Esophagus squamous epithelium (tissue), 5 donors: ENCODE measurements at regions not wholly inside any gene's neighbourhood (a gene's known extent, or its start where the extent isn't known, plus 50 kb on each side); places are given as distances from the start of the nearest gene placed in this dataset.

Experiments used
- DNase-seq: peaks from one replicate; lab custom pipeline; 2025; lab: John Stamatoyannopoulos, UW
- H3K27ac ChIP-seq, 4 donors: fragments of 200-600 bp; sonication (generic); one replicate each; pipeline ENCODE4 v1.5.1; 2016 to 2019; ENCODE audit warnings: mild to moderate bottlenecking in 1 of 4
- H3K27me3 ChIP-seq, 4 donors: fragments of 200-600 bp; sonication (generic); 1 replicate in 3 of 4; 2 replicates in 1 of 4; pipeline versions ENCODE4 v1.5.1 to v1.6.0; 2017 to 2021; ENCODE audit warnings: antibody characterized with exemption in 1 of 4
- H3K36me3 ChIP-seq, 3 donors: fragments of 200-600 bp; sonication (generic); one replicate each; pipeline ENCODE4 v1.5.1; 2016 to 2019
- H3K4me1 ChIP-seq, 3 donors: fragments of 200-600 bp; sonication (generic); one replicate each; pipeline ENCODE4 v1.5.1; 2017 to 2019
- H3K4me3 ChIP-seq, 4 donors: fragments of 200-600 bp; sonication (generic); 1 replicate in 3 of 4; 2 replicates in 1 of 4; pipeline ENCODE4 v1.5.1; 2016 to 2019; ENCODE audit warnings: mild to moderate bottlenecking in 2 of 4, moderate library complexity in 1 of 4
- H3K9me3 ChIP-seq, 3 donors: fragments of 200-600 bp; sonication (generic); one replicate each; pipeline ENCODE4 v1.5.1; 2016 to 2019
- POLR2A ChIP-seq, 4 donors: fragments of 450-650 bp; IDR thresholded peaks; one replicate each; pipeline ENCODE4 v1.6.1; 2017; ENCODE audit warnings: antibody characterized with exemption in 4 of 4, mild to moderate bottlenecking in 4 of 4, moderate library complexity in 3 of 4
- WGBS, 2 donors: methylation state at CpG; one replicate each; pipeline ENCODE4 v1.1.5; 2018; 5-methylcytosine and 5-hydroxymethylcytosine counted together
- intact Hi-C: fragments of 100-400 bp; cut with DNase I; formaldehyde crosslinking; loops from one replicate; pipeline ENCODE4 v1.15.0; 2022
- TF ChIP-seq, protein P1 (sequence below), 6 experiments: fragments of 450-650 bp in 4 of 6; fragments of 200-600 bp in 2 of 6; sonication (generic) in 2 of 6; IDR thresholded peaks; one replicate each; pipeline ENCODE4 v1.5.1; 2016 to 2019; ENCODE audit warnings: antibody characterized with exemption in 6 of 6, mild to moderate bottlenecking in 4 of 6, moderate library complexity in 4 of 6
- donor health status: DM: yes; HTN: yes; CAD: no.

GRCh38 chr7:12881712-12882111 is 194.3 kb downstream of the ARL4A start:
- H3K27ac ChIP-seq = no peak overlapping the region
- intact Hi-C loops = no loop called here
- DNase-seq = no peak
- H3K36me3 ChIP-seq = no peaks in the 10 kb centered on the region
- H3K27me3 ChIP-seq = no peaks in the 10 kb centered on the region
- WGBS, 2 donors = 75 to 98% methylated on average over 2 of the region's 2 CpGs
- no peaks in the 10 kb centered on the region for H3K9me3 ChIP-seq
- H3K4me1 ChIP-seq = no peaks in the 10 kb centered on the region
- TF ChIP-seq POLR2A (IDR thresholded peaks at IDR 0.05) = no peak
- TF ChIP-seq, protein P1, sequence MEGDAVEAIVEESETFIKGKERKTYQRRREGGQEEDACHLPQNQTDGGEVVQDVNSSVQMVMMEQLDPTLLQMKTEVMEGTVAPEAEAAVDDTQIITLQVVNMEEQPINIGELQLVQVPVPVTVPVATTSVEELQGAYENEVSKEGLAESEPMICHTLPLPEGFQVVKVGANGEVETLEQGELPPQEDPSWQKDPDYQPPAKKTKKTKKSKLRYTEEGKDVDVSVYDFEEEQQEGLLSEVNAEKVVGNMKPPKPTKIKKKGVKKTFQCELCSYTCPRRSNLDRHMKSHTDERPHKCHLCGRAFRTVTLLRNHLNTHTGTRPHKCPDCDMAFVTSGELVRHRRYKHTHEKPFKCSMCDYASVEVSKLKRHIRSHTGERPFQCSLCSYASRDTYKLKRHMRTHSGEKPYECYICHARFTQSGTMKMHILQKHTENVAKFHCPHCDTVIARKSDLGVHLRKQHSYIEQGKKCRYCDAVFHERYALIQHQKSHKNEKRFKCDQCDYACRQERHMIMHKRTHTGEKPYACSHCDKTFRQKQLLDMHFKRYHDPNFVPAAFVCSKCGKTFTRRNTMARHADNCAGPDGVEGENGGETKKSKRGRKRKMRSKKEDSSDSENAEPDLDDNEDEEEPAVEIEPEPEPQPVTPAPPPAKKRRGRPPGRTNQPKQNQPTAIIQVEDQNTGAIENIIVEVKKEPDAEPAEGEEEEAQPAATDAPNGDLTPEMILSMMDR (IDR thresholded peaks at IDR 0.05) = no peak
- H3K4me3 ChIP-seq = no peak overlapping the region

DNA sequence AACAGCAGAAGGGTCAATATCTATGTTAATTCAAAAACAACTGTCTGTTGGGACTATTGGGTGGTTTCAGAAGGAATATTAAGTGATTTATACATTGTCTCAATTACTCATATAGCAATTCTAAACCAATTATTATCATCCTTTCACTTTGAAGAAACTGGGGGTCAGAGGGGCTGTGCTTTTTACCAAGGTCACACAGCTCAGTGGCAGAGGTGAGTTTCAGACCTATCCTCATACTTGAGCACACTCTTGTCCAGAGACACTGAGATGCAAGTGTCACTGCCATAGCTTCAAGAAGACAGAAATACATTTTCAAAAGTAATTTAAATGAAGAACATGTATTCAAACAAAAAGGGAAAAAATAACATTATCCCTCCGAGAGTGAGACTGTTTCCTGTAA is 195.3 kb downstream of the ARL4A start:
- DNase-seq = no peak
- no peaks in the 10 kb centered on the region for H3K27me3 ChIP-seq
- H3K4me1 ChIP-seq = no peaks in the 10 kb centered on the region
- 67 to 71% methylated on average over 1 of the region's 1 CpG for WGBS, 2 donors
- TF ChIP-seq, protein P1 (IDR thresholded peaks at IDR 0.05) = no peak
- no peak for TF ChIP-seq POLR2A (IDR thresholded peaks at IDR 0.05)
- H3K27ac ChIP-seq = no peak overlapping the region
- no peaks in the 10 kb centered on the region for H3K9me3 ChIP-seq
- intact Hi-C loops = no loop called here
- no peak overlapping the region for H3K4me3 ChIP-seq
- H3K36me3 ChIP-seq = no peaks in the 10 kb centered on the region

DNA sequence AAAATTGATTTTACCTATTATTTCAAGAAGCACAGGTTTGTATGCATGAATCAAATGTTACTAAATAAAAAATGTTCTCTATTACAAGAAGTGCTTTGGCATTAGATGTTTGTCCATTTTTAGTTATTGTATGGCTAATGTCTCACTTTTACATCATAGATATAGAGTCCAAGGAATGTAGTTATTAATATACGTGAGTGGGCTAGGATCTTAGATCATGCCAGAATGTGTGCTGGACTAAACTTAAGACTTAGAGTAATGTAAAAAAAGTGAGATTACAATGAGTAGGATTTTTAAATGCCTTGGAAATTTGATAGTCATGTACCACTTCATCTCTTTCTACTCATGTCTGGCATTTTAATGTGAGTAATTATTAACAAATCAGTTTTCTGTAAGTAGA is 196.6 kb downstream of the ARL4A start:
- WGBS, 2 donors = 67 to 68% methylated on average over 1 of the region's 1 CpG
- no peak for TF ChIP-seq POLR2A (IDR thresholded peaks at IDR 0.05)
- TF ChIP-seq, protein P1 (IDR thresholded peaks at IDR 0.05) = no peak
- Histone ChIP-seq H3K4me3 (no peak overlapping the region), H3K27ac (no peak overlapping the region), H3K4me1 (no peaks in the 10 kb centered on the region), H3K9me3 (no peaks in the 10 kb centered on the region), H3K27me3 (no peaks in the 10 kb centered on the region), H3K36me3 (no peaks in the 10 kb centered on the region)
- intact Hi-C loops = no loop called here
- DNase-seq = no peak

GRCh38 chr7:12884856-12885440 is 197.5 kb downstream of the ARL4A start:
- intact Hi-C loops = no loop called here
- DNase-seq = no peak
- no peaks in the 10 kb centered on the region for H3K4me1 ChIP-seq
- H3K27ac ChIP-seq = no peak overlapping the region
- WGBS, 2 donors = 58 to 65% methylated on average over 3 of the region's 3 CpGs
- H3K9me3 ChIP-seq = no peaks in the 10 kb centered on the region
- no peak overlapping the region for H3K4me3 ChIP-seq
- TF ChIP-seq POLR2A (IDR thresholded peaks at IDR 0.05) = no peak
- TF ChIP-seq, protein P1 (IDR thresholded peaks at IDR 0.05) = no peak
- H3K27me3 ChIP-seq = no peaks in the 10 kb centered on the region
- H3K36me3 ChIP-seq = no peaks in the 10 kb centered on the region

DNA sequence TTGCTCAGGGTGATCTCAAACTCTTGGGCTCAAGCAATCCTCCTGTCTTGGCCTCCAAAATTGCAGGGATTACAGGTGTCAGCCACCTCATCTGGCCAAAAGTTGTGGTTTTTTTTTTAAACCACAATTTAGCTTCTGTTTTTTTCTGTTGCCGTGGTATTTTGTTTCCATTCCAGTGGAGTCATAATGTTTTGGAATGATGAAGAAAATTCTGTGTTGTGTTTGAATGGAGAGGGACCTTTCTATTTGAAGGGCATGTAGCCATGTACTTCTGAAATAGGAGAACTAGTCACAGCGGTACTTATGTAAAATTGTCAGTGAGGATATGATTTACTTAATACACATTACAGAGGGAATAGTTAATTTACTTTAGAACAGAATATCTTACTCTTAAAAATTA is 201.3 kb downstream of the ARL4A start:
- intact Hi-C loops = no loop called here
- H3K36me3 ChIP-seq = no peaks in the 10 kb centered on the region
- H3K4me1 ChIP-seq = no peaks in the 10 kb centered on the region
- H3K4me3 ChIP-seq = no peak overlapping the region
- H3K27me3 ChIP-seq = no peaks in the 10 kb centered on the region
- H3K9me3 ChIP-seq = no peaks in the 10 kb centered on the region
- no peak for DNase-seq
- TF ChIP-seq, protein P1 (IDR thresholded peaks at IDR 0.05) = no peak
- no peak for TF ChIP-seq POLR2A (IDR thresholded peaks at IDR 0.05)
- no peak overlapping the region for H3K27ac ChIP-seq
- WGBS, 2 donors = 60 to 74% methylated on average over 2 of the region's 2 CpGs
